HG03280 (cell line): ENCODE measurements at regions not wholly inside any gene's neighbourhood (a gene's known extent, or its start where the extent isn't known, plus 50 kb on each side); places are given as distances from the start of the nearest gene placed in this dataset.

Experiments
- ATAC-seq: cut with Tn5 transposase; IDR thresholded peaks from one replicate; pipeline ENCODE4 v1.9.1; 2021; ENCODE audit warnings: mild to moderate bottlenecking, moderate library complexity; ENCODE audit not compliant: unreplicated experiment

GRCh38 chr14:89498878-89499277 lies 81.8 kb upstream of the FOXN3 start:
- no peak for ATAC-seq

DNA sequence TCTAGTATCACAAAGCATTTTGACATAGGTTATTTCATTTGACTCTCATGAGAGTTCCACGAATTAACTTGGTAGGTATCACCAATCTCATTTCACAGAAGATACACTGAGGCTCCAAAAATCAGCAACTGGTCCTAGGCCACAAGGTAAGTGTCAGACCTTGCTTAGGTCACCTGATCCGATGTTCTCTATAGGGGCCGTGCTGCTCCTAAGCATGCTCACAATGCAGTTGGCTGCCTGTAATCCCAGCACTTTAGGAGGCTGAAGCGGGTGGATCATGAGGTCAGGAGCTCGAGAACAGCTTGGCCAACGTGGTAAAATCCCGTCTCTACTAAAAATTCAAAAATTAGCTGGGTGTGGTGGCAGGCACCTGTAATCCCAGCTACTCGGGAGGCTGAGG lies 78.7 kb upstream of the FOXN3 start:
- no peak for ATAC-seq

GRCh38 chr14:89493877-89494634 lies 77.0 kb upstream of the FOXN3 start:
- peak; percentile 93 for ATAC-seq

- ATAC-seq = no peak
These were observed 76.4 kb upstream of the FOXN3 start for GRCh38 chr14:89493406-89493805.

DNA sequence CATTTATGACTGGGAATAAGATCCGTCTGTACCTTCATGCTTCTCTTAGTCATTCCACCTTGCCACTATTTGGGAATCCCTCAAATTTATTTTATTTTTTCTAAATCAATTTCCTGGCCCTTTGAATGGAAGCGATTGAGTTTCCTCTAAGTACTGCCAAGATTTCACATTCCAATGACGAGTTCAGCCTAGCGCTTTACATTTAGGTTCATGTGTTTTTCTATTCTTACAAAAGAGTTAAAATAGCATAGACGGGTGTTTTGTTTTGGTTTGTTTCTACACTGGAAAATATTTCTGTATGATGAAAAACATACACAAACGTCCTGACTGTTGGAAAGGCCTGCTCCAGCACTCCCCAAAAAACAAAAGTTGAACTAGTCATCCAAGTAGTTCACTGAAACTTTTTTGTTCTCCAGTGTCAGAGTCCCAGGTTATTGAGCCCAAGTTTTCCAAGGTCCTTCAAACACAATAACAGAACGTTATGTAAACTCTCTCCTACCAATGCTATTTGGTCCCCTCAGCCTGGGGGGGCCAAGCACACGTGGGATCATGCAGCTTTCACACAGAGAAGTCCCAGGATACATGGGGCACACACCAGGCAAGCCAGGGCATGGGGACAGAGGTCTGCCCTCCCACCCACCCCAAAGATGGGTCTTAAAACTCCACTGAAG lies 74.8 kb upstream of the FOXN3 start:
- no peak for ATAC-seq

GRCh38 chr14:89490466-89490865 lies 73.4 kb upstream of the FOXN3 start:
- no peak for ATAC-seq

GRCh38 chr14:89489761-89490437 lies 72.9 kb upstream of the FOXN3 start:
- ATAC-seq = no peak

DNA sequence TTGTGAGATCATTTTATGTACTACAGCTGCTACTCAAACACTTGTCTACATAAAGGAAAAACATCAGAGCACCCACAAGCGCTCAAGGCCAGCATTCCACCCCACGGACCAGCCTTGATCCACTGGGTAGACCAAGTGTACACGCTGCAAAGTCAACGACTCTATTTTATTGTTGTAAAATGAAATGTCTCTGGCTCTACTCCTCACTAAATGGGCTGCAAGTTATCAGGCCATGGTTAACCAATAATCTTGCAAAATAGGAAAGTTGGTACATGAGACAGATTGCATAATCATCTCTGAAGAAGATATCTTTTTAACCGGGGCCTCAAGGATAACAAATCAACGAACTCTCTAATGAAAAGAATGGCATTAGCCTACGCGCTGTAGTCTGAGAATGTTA lies 69.9 kb upstream of the FOXN3 start:
- ATAC-seq = no peak

GRCh38 chr14:89486505-89486904 lies 69.5 kb upstream of the FOXN3 start:
- ATAC-seq = no peak

GRCh38 chr14:89485264-89485663 lies 68.2 kb upstream of the FOXN3 start:
- ATAC-seq = no peak

DNA sequence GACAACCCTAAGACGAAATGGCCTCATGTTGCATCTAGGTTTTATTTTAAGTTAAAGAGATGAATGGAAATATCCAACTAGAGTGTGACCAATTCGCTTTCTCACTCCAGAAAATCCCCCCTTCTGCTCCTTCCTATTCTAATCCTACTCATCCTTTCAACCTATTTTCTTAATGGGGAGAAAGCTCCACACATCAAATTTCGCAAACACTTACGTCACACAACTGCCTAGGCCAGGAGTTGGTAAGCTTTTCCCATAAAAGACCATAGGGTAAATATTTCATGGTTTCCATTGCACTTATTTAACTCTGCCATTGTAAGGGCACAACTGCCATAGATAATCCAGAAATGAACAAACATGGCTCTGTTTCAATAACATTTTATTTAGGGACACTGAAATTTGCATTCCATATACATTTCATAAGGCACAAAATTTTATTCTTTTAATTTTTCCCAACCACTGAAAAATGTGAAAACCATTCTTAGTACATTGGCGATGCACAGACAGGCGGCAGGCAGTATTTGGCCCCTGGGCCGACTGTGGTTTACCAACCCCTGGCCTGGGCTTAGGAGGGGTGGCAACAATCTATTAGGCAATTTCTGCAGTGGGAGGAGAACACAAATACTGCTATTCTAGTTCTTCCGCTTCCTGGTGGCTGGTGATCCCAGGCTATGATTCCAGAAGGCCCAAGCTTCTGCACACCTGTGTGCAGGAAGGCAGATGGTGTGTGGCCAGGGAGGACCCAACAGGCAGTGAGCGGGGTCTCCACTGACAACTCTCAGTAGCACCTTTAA lies 67.2 kb upstream of the FOXN3 start:
- ATAC-seq = no peak

DNA sequence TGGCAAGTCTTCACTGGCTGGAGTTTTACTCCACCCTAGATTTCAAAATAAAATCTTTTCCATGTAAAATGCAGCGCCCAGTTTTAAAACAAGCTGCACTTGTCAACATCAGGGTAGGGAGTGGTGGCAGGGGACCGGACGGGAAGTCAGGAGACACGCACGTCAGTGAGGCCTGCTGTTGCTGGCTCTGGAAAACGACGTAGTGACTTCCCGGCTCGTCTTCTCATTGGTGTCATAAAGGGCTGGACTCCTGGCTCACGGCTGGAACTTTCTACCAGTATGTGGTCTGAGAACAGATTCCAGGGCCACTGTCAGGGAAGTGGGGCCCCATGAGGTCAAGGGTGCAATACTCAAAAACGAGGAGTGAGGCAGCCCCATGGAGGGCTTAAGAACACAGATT lies 64.2 kb upstream of the FOXN3 start:
- ATAC-seq = no peak

DNA sequence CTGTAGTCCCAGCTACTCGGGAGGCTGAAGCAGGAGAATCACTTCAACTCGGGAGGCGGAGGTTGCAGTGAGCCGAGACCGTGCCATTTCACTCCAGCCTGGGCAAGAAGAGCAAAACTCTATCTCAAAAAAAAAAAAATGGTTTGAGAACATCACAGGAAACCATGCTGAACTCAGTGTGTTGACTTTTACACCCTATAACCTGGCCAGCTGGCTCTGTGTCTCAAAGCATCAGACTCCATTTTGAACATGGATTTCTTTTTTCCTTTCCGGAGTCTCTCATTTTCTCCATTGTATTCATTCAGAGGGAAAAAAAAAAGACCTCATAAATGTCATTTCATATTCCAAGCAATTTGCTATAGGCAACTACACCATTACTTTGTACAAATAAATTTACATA lies 63.2 kb upstream of the FOXN3 start:
- ATAC-seq = no peak

DNA sequence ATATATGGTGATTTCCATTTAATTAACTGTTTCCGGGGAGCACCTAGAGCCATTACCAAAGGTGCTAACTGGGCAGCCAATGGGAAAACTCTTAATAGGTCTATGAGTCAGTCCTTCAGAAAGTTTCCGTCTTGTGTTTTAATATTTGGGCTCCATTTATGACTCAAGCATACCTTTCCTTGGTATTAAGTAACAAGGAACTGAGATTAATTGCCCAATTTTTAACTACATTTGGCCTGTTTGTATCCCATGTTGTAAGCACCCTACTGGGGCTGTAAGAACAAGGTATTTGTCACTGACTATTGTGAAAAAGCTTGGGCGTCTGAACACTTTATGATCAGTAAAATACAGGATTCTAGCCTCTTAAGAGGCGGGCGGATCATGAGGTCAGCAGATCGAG lies 62.8 kb upstream of the FOXN3 start:
- no peak for ATAC-seq

GRCh38 chr14:89477391-89477790 lies 60.4 kb upstream of the FOXN3 start:
- ATAC-seq = no peak

DNA sequence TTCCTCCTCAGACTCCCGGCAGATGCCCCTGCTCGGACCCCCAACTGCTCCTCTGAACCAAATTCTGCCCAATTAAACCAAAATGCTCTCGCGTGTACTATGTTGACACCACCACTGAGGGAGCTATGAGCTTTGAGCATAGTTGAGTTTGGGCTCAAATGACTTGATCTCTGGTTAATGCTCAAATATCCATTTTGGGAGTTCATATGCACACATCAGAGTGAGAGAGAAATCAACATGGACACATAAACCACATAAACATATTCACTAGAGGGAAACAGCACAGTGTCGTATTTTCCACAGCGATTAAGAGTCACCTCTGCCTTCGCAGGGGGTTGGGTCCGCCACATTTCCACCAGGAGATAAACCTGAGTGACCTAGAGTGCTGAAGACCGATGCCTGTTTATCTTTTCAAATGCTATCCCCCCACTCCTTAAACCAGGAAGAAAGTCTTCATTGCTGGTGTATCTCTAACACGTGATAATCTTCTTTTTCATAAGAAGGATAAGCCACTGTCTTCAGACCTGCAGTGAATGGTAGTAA lies 59.4 kb upstream of the FOXN3 start:
- no peak for ATAC-seq

GRCh38 chr14:89474464-89474863 lies 57.4 kb upstream of the FOXN3 start:
- ATAC-seq = no peak

DNA sequence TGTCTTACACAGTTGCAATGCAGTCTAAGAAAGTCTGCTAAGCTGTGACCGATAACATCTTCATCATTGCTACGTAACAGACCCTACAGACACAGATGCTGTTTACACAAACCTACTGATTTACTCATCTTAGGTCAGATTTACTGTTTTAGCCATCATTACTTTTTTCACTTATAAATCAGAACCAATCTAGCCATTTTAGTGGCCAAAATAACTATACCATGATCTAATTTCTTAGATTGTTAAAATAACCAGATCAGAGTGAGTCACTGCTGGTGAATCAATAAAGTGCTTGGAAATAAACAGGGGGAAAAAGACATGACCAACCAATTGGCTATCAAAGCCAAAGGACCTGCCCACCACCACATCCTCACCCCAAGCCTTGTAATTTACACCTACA lies 57.0 kb upstream of the FOXN3 start:
- ATAC-seq = no peak

- ATAC-seq = no peak
These were observed 56.5 kb upstream of the FOXN3 start for GRCh38 chr14:89473569-89473968.

- ATAC-seq = no peak
These were observed 53.4 kb upstream of the FOXN3 start for GRCh38 chr14:89470401-89470800.
